HL-60 (cell line): ENCODE measurements at regions not wholly inside any gene's neighbourhood (a gene's known extent, or its start where the extent isn't known, plus 50 kb on each side); places are given as distances from the start of the nearest gene placed in this dataset.

Experiments
- DNase-seq, 2 experiments: peaks; one replicate each; pipeline ENCODE4 v3.0.0-alpha.2; 2010 to 2020; ENCODE audit warnings: low read depth in 1 of 2, low spot score in 1 of 2
- H3K27ac ChIP-seq: fragments of 250-450 bp; sonication (Bioruptor Pico); replicated peaks from 2 replicates; pipeline ENCODE4 v1.5.1; 2020; ENCODE audit warnings: mild to moderate bottlenecking, moderate library complexity
- H3K27me3 ChIP-seq: fragments of 250-450 bp; sonication (Bioruptor Pico); 2 replicates; pipeline ENCODE4 v1.5.1; 2021; ENCODE audit warnings: mild to moderate bottlenecking, moderate library complexity; ENCODE audit not compliant: insufficient read depth, poor library complexity, severe bottlenecking
- H3K4me3 ChIP-seq: replicated peaks from 2 replicates; pipeline ENCODE4 v1.5.1; 2011; ENCODE audit warnings: mild to moderate bottlenecking, control low read depth, low read length; ENCODE audit not compliant: insufficient read depth
- GABPA ChIP-seq: IDR thresholded peaks from 2 replicates; pipeline ENCODE4 v1.6.1; 2012; ENCODE audit warnings: low read depth
- POLR2AphosphoS5 ChIP-seq: IDR thresholded peaks from 2 replicates; pipeline ENCODE4 v1.6.1; 2012; ENCODE audit warnings: low read depth
- SPI1 ChIP-seq: IDR thresholded peaks from 2 replicates; pipeline ENCODE4 v1.6.1; 2012; ENCODE audit warnings: low read depth, mild to moderate bottlenecking, borderline replicate concordance
- TF ChIP-seq, protein P1 (sequence below): IDR thresholded peaks from 2 replicates; pipeline ENCODE4 v1.6.1; 2012; ENCODE audit warnings: low read depth; ENCODE audit not compliant: insufficient replicate concordance
- TF ChIP-seq, protein P2 (sequence below): IDR thresholded peaks from one replicate; pipeline ENCODE4 v1.5.1; 2011; ENCODE audit warnings: low read length, control low read depth, inconsistent platforms; ENCODE audit not compliant: insufficient read depth

DNA sequence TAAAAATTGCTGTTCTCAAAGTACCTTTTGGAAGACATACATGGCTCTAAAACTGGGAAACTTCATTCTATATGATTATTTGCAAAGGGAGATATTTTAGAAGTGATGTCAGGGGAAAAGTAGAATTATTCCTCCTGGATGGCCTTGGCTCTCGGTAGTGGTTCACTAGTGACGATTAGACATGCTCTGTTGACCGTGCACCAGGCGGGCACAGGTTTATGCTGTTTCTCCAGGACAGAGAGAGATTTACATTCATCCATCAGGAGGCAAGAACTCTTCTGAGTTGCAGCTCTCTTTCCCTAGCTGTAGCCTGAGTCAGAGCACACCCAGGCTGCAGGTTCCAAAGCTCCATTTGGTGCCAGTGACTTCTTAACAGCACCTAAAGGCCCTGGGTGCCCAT is 184.9 kb upstream of the WDR11 start:
- Histone ChIP-seq H3K27ac (no peak overlapping the region), H3K4me3 (no peak overlapping the region), H3K27me3 (no peaks in the 10 kb centered on the region)
- no peak for TF ChIP-seq POLR2AphosphoS5
- TF ChIP-seq GABPA = no peak
- TF ChIP-seq, protein P1, sequence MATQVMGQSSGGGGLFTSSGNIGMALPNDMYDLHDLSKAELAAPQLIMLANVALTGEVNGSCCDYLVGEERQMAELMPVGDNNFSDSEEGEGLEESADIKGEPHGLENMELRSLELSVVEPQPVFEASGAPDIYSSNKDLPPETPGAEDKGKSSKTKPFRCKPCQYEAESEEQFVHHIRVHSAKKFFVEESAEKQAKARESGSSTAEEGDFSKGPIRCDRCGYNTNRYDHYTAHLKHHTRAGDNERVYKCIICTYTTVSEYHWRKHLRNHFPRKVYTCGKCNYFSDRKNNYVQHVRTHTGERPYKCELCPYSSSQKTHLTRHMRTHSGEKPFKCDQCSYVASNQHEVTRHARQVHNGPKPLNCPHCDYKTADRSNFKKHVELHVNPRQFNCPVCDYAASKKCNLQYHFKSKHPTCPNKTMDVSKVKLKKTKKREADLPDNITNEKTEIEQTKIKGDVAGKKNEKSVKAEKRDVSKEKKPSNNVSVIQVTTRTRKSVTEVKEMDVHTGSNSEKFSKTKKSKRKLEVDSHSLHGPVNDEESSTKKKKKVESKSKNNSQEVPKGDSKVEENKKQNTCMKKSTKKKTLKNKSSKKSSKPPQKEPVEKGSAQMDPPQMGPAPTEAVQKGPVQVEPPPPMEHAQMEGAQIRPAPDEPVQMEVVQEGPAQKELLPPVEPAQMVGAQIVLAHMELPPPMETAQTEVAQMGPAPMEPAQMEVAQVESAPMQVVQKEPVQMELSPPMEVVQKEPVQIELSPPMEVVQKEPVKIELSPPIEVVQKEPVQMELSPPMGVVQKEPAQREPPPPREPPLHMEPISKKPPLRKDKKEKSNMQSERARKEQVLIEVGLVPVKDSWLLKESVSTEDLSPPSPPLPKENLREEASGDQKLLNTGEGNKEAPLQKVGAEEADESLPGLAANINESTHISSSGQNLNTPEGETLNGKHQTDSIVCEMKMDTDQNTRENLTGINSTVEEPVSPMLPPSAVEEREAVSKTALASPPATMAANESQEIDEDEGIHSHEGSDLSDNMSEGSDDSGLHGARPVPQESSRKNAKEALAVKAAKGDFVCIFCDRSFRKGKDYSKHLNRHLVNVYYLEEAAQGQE = no peak
- no peak for DNase-seq

DNA sequence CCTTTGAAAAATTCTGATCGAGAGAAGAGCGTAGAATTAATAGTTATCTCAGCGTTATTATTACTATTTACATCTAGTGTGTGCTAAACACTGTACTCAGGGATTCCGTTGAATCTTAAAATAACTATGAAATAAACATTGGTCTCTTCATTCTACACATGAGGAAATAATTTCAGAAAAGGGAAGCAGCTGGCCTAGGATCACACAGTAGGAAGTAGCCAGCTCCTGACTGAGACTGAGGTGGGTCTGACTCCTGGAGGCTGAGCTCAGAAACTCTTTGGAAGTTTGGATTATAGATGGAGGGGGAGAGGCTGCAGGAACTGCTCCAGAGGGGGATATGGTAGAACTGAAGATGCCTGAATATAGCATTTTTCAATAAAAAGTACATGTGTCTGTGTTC is 183.9 kb upstream of the WDR11 start:
- no peak for TF ChIP-seq SPI1
- TF ChIP-seq, protein P1 = no peak
- no peak for TF ChIP-seq GABPA
- TF ChIP-seq, protein P2, sequence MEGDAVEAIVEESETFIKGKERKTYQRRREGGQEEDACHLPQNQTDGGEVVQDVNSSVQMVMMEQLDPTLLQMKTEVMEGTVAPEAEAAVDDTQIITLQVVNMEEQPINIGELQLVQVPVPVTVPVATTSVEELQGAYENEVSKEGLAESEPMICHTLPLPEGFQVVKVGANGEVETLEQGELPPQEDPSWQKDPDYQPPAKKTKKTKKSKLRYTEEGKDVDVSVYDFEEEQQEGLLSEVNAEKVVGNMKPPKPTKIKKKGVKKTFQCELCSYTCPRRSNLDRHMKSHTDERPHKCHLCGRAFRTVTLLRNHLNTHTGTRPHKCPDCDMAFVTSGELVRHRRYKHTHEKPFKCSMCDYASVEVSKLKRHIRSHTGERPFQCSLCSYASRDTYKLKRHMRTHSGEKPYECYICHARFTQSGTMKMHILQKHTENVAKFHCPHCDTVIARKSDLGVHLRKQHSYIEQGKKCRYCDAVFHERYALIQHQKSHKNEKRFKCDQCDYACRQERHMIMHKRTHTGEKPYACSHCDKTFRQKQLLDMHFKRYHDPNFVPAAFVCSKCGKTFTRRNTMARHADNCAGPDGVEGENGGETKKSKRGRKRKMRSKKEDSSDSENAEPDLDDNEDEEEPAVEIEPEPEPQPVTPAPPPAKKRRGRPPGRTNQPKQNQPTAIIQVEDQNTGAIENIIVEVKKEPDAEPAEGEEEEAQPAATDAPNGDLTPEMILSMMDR = no peak
- no peak overlapping the region for H3K4me3 ChIP-seq
- H3K27me3 ChIP-seq = no peaks in the 10 kb centered on the region
- no peak for DNase-seq
- no peak overlapping the region for H3K27ac ChIP-seq

DNA sequence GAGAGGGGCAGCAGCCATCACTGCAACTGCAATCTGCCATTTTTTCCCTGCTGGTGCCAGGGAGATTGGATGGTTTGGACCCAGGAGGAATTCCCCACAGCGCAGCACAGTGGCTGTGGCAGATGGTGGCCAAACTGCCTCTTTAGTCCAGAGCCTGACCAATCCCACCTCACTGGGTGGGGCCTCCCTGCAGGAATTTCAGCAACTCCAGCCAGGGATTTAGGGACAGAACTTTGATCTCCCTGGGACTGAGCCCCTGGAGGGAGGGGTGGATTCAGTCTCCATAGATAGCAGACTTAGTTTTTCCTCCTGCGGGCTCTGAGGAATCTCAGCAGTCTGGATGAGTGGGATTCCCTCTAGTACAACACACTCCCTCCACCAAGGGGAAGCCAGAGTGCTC is 179.7 kb upstream of the WDR11 start:
- Histone ChIP-seq H3K27ac (no peak overlapping the region), H3K27me3 (no peaks in the 10 kb centered on the region), H3K4me3 (no peak overlapping the region)
- TF ChIP-seq, protein P2 = no peak
- TF ChIP-seq GABPA (no peak), SPI1 (no peak), POLR2AphosphoS5 (no peak)
- TF ChIP-seq, protein P1 = no peak
- DNase-seq = no peak

DNA sequence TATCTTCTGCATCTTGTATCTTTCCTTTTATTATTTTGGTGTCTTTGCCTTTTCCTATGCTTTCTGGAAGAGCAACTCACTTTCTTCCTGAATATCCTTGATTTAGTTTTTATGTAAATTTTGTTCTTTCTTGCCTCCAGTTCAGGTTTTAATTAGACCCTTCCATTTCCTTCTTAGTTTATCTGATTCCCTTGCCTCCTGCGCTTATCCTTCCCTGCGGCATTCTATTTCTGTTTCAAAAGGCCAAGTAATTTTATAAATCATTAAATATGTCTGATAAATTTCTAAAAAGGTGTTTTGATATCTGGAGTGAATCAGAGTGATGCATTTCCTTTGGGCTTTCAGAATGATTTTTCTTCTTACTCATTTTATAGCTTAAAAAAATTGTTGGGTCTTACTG is 167.7 kb upstream of the WDR11 start:
- Histone ChIP-seq H3K27ac (no peak overlapping the region), H3K27me3 (peaks cover 3% of the 10 kb centered on the region), H3K4me3 (no peak overlapping the region)
- DNase-seq = no peak
- no peak for TF ChIP-seq POLR2AphosphoS5
- TF ChIP-seq SPI1 = no peak
- TF ChIP-seq, protein P2 = no peak
- TF ChIP-seq, protein P1 = no peak
- no peak for TF ChIP-seq GABPA
